GM12864 (cell line): ENCODE measurements at regions not wholly inside any gene's neighbourhood (a gene's known extent, or its start where the extent isn't known, plus 50 kb on each side); places are given as distances from the start of the nearest gene placed in this dataset.

Experiments used
- DNase-seq: peaks from one replicate; pipeline ENCODE4 v3.0.0-alpha.2; 2011; ENCODE audit warnings: low read depth
- H3K4me3 ChIP-seq: 2 replicates; pipeline ENCODE4 v1.5.1; 2011; ENCODE audit warnings: mild to moderate bottlenecking, low read depth, low read length, control low read depth
- CTCF ChIP-seq: IDR thresholded peaks from 2 replicates; pipeline ENCODE4 v1.5.1; 2011; ENCODE audit warnings: low read depth, mild to moderate bottlenecking, moderate library complexity, low read length, control low read depth, inconsistent platforms; ENCODE audit errors: missing control alignments

- H3K4me3 ChIP-seq = no peak overlapping the region
- TF ChIP-seq CTCF = no peak
- no peak for DNase-seq
Measured at GRCh38 chr12:107495604-107496003, 190.0 kb upstream of the PWP1 start.

- no peak for TF ChIP-seq CTCF
- no peak for DNase-seq
Measured at GRCh38 chr12:107497231-107497630, 188.4 kb upstream of the PWP1 start.

GRCh38 chr12:107500307-107500706 lies 185.3 kb upstream of the PWP1 start:
- DNase-seq = no peak
- H3K4me3 ChIP-seq = no peak overlapping the region

More at GRCh38 chr12:107497231-107497630, 188.4 kb upstream of the PWP1 start:
- no peak overlapping the region for H3K4me3 ChIP-seq

GRCh38 chr12:107501681-107502080 lies 183.9 kb upstream of the PWP1 start:
- no peak overlapping the region for H3K4me3 ChIP-seq
- DNase-seq = no peak
- TF ChIP-seq CTCF = no peak

More at GRCh38 chr12:107500307-107500706, 185.3 kb upstream of the PWP1 start:
- TF ChIP-seq CTCF = no peak

GRCh38 chr12:107503129-107503855 lies 182.3 kb upstream of the PWP1 start:
- no peak for TF ChIP-seq CTCF
- H3K4me3 ChIP-seq = no peak overlapping the region
- DNase-seq = no peak

GRCh38 chr12:107503887-107504885 lies 181.4 kb upstream of the PWP1 start:
- H3K4me3 ChIP-seq = no peak overlapping the region

More at GRCh38 chr12:107503887-107504885, 181.4 kb upstream of the PWP1 start:
- no peak for DNase-seq
- TF ChIP-seq CTCF = no peak
